Ishikawa (cell line): ENCODE measurements at regions not wholly inside any gene's neighbourhood (a gene's known extent, or its start where the extent isn't known, plus 50 kb on each side); places are given as distances from the start of the nearest gene placed in this dataset.

Experiments used
- EGR1 ChIP-seq: IDR thresholded peaks from 2 replicates; pipeline ENCODE4 v1.6.1; 2012
- YY1 ChIP-seq: IDR thresholded peaks from 2 replicates; pipeline ENCODE4 v1.6.1; 2012; ENCODE audit warnings: low read depth

GRCh38 chr2:226463154-226463553 lies 336.5 kb downstream of the IRS1 start:
- TF ChIP-seq EGR1: no peak
- no peak for TF ChIP-seq YY1
